GM20000 (cell line): ENCODE measurements at regions not wholly inside any gene's neighbourhood (a gene's known extent, or its start where the extent isn't known, plus 50 kb on each side); places are given as distances from the start of the nearest gene placed in this dataset.

Experiments
- DNase-seq: peaks from one replicate; pipeline ENCODE4 v3.0.0; 2012; ENCODE audit warnings: low spot score
- TF ChIP-seq, protein P1 (sequence below): IDR thresholded peaks from 2 replicates; pipeline ENCODE4 v1.5.1; 2012; ENCODE audit warnings: mild to moderate bottlenecking, control low read depth; ENCODE audit errors: extremely low read depth, missing control alignments

DNA sequence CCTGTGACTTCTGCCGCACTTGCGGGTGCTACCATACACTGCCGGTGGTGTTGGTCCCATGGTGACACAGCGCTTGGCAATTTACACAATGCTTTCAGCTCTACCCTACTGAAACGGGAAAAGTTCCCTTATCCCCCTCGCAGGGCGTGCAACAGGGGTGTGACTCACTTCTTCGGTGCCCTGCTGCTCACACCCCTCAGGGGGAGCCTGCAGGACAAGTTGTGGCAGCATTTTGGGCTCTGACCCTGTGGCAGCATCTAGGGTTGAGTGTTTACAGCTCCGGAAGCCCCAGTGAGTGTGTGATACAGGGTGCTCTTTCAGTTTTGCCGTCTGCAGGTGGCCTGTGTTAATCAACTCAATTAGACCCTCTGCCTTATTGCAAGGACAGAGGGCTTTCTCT lies 324.7 kb upstream of the RGMA start:
- TF ChIP-seq, protein P1, sequence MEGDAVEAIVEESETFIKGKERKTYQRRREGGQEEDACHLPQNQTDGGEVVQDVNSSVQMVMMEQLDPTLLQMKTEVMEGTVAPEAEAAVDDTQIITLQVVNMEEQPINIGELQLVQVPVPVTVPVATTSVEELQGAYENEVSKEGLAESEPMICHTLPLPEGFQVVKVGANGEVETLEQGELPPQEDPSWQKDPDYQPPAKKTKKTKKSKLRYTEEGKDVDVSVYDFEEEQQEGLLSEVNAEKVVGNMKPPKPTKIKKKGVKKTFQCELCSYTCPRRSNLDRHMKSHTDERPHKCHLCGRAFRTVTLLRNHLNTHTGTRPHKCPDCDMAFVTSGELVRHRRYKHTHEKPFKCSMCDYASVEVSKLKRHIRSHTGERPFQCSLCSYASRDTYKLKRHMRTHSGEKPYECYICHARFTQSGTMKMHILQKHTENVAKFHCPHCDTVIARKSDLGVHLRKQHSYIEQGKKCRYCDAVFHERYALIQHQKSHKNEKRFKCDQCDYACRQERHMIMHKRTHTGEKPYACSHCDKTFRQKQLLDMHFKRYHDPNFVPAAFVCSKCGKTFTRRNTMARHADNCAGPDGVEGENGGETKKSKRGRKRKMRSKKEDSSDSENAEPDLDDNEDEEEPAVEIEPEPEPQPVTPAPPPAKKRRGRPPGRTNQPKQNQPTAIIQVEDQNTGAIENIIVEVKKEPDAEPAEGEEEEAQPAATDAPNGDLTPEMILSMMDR, result no peak
- DNase-seq, result no peak

DNA sequence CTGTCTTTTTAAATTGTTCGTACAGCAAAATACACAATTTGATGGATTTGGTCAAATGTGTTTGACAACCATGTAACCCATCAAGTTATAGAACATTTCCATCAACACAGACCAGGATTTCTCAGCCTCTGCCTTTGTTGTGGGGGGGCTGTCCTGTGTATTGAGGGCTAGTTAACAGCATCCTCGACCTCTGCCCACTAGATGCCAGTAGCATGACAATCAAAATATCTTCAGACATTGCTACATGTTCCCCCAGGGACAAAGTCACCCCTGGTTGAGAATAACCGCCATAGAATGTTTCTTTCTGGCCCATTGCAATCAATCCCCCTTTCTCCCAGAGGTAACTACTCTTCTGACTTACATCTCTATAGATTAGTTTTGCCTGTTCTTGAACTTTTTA lies 310.1 kb upstream of the RGMA start:
- TF ChIP-seq, protein P1, result no peak
- no peak for DNase-seq

DNA sequence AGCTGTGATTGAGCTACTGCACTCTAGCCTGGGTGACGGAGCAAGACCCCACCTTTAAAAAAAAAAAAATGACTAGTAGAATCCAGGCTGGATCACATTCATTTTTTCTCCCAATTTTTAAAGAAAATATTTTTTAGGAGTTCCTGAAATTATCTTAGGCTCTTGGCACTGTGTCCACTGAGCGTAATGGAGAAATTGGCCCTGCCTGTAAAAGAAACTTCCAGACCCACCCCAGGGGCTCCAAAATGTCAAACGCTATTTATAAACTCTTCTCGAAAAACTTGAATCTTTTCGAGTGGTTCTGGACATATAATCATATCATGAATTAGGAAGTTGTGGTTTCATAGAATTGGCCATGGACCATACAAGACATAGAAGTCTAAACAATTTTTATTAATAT lies 300.2 kb upstream of the RGMA start:
- TF ChIP-seq, protein P1, result no peak
- DNase-seq, result no peak

- DNase-seq, result no peak
- TF ChIP-seq, protein P1, result no peak
Observed at GRCh38 chr15:93384886-93385285, 295.9 kb upstream of the RGMA start.

GRCh38 chr15:93382200-93382820 lies 293.3 kb upstream of the RGMA start:
- no peak for DNase-seq
- TF ChIP-seq, protein P1, result no peak

GRCh38 chr15:93378558-93378957 lies 289.5 kb upstream of the RGMA start:
- no peak for DNase-seq
- TF ChIP-seq, protein P1, result no peak

GRCh38 chr15:93372865-93373223 lies 283.8 kb upstream of the RGMA start:
- no peak for DNase-seq
- TF ChIP-seq, protein P1, result no peak
